Tibial nerve (tissue), 3 donors: ENCODE measurements at regions not wholly inside any gene's neighbourhood (a gene's known extent, or its start where the extent isn't known, plus 50 kb on each side); places are given as distances from the start of the nearest gene placed in this dataset.

Experiments used
- POLR2A ChIP-seq, 2 donors: fragments of 450-650 bp; IDR thresholded peaks; one replicate each; pipeline ENCODE4 v1.6.1; 2017; ENCODE audit warnings: antibody characterized with exemption in 2 of 2, mild to moderate bottlenecking in 2 of 2, moderate library complexity in 2 of 2
- TF ChIP-seq, protein P1 (sequence below), 5 experiments: fragments of 200-600 bp in 3 of 5; fragments of 450-650 bp in 2 of 5; sonication (generic) in 3 of 5; IDR thresholded peaks; one replicate each; pipeline ENCODE4 v1.5.1; 2016 to 2019; ENCODE audit warnings: antibody characterized with exemption in 5 of 5, mild to moderate bottlenecking in 3 of 5, moderate library complexity in 2 of 5

DNA sequence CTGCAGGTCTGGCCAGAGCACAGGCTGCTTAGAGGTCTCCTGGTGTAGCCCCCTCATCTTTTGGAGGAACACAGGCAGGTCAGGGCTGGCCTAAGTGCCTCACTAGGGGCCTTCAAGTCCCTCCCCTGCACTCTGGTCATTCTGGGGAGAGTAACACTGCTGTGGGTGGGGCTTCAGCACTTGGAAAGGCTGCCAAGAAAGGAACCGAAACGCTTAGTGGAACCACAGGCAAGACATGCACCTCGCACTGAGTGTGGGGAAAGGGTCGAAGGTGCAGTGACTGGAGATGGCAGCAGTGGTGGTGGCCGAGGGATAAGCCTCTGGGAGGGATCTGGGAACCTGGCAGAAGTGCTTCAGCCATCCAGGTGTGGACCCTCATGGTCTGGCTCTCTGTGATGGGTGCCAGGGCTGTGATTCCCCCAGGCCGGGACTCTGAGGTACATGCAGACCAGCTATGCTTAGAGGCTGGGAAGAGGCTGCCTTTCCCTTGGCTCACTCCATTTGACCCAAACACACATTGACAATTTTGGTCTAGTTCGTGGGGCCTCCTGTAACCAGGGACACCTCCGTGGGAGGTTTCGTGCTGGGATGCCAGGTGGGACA lies 182.9 kb upstream of the CSF3R start:
- TF ChIP-seq, protein P1, sequence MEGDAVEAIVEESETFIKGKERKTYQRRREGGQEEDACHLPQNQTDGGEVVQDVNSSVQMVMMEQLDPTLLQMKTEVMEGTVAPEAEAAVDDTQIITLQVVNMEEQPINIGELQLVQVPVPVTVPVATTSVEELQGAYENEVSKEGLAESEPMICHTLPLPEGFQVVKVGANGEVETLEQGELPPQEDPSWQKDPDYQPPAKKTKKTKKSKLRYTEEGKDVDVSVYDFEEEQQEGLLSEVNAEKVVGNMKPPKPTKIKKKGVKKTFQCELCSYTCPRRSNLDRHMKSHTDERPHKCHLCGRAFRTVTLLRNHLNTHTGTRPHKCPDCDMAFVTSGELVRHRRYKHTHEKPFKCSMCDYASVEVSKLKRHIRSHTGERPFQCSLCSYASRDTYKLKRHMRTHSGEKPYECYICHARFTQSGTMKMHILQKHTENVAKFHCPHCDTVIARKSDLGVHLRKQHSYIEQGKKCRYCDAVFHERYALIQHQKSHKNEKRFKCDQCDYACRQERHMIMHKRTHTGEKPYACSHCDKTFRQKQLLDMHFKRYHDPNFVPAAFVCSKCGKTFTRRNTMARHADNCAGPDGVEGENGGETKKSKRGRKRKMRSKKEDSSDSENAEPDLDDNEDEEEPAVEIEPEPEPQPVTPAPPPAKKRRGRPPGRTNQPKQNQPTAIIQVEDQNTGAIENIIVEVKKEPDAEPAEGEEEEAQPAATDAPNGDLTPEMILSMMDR (IDR thresholded peaks at IDR 0.05) = no peak
- TF ChIP-seq POLR2A (IDR thresholded peaks at IDR 0.05) = no peak
